NB4 (cell line): ENCODE measurements at regions not wholly inside any gene's neighbourhood (a gene's known extent, or its start where the extent isn't known, plus 50 kb on each side); places are given as distances from the start of the nearest gene placed in this dataset.

Experiments used
- DNase-seq: peaks from one replicate; pipeline ENCODE4 v3.0.0; 2010; ENCODE audit warnings: low read depth
- H3K4me3 ChIP-seq: one replicate; pipeline ENCODE4 v1.5.1; 2011; ENCODE audit warnings: mild to moderate bottlenecking, low read depth, low read length, moderate library complexity
- MYC ChIP-seq: IDR thresholded peaks from 2 replicates; pipeline ENCODE4 v1.6.1; 2011; ENCODE audit warnings: low read depth, low read length
- POLR2A ChIP-seq: IDR thresholded peaks from 2 replicates; pipeline ENCODE4 v1.6.1; 2011; ENCODE audit warnings: mild to moderate bottlenecking; ENCODE audit not compliant: insufficient read length; ENCODE audit errors: extremely low read depth
- TF ChIP-seq, protein P1 (sequence below): IDR thresholded peaks from 2 replicates; pipeline ENCODE4 v1.6.1; 2011; ENCODE audit warnings: low read depth, low read length
- TF ChIP-seq, protein P2 (sequence below): IDR thresholded peaks from one replicate; pipeline ENCODE4 v1.5.1; 2012; ENCODE audit warnings: low read depth, low read length

DNA sequence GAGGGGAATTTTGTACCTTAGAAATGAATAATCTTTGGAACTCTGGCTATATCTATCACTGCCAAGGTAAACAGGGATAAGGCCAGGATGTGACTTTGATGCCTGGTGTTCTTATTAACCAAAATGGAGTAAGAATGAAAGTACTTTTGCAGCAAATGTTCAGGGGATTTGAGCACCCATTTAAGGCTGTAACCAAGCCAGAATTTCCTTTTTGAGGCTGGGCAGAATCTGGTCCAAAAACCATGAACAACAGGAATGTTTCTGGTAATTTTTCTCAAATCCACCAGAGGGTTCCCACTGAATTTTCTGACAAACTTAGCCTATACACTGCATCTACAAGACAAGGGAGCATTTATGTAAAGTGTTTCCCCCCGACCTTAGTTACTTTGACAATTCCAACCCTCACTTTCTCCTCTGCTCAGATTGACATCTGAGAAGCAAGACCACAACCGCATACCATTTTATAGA is 120.6 kb downstream of the BAMBI start:
- DNase-seq, result no peak
- TF ChIP-seq POLR2A (no peak), MYC (no peak)
- TF ChIP-seq, protein P1, sequence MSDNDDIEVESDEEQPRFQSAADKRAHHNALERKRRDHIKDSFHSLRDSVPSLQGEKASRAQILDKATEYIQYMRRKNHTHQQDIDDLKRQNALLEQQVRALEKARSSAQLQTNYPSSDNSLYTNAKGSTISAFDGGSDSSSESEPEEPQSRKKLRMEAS, result no peak
- TF ChIP-seq, protein P2, sequence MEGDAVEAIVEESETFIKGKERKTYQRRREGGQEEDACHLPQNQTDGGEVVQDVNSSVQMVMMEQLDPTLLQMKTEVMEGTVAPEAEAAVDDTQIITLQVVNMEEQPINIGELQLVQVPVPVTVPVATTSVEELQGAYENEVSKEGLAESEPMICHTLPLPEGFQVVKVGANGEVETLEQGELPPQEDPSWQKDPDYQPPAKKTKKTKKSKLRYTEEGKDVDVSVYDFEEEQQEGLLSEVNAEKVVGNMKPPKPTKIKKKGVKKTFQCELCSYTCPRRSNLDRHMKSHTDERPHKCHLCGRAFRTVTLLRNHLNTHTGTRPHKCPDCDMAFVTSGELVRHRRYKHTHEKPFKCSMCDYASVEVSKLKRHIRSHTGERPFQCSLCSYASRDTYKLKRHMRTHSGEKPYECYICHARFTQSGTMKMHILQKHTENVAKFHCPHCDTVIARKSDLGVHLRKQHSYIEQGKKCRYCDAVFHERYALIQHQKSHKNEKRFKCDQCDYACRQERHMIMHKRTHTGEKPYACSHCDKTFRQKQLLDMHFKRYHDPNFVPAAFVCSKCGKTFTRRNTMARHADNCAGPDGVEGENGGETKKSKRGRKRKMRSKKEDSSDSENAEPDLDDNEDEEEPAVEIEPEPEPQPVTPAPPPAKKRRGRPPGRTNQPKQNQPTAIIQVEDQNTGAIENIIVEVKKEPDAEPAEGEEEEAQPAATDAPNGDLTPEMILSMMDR, result no peak
- no peak overlapping the region for H3K4me3 ChIP-seq

DNA sequence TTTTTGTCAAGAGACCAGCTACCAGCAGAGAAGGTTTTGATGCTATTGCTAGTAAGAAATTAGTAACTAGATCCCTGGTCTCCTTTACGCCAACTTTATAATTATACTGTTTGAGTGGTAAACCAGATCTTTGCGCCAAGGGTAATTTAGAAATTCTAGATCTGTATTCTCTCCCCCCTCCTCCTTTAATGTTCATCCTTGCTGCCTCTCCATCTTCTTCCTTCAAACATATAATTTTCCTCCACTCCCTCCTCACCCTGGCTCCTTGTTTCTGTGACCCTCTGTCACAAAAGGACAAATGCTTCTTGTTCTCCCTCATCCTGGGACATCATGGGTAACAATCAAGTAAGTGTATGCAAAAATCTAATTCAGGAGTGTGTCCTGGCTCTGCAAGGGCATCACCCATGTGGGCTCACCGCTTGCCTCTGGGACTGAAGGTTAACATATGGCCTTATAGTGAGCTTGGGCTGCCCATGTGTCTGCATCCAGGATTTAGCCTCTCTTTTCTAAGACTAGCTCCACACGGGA is 121.2 kb downstream of the BAMBI start:
- H3K4me3 ChIP-seq, result no peak overlapping the region
- no peak for DNase-seq
- TF ChIP-seq MYC (no peak), POLR2A (no peak)
- TF ChIP-seq, protein P2, result no peak
- TF ChIP-seq, protein P1, result no peak

DNA sequence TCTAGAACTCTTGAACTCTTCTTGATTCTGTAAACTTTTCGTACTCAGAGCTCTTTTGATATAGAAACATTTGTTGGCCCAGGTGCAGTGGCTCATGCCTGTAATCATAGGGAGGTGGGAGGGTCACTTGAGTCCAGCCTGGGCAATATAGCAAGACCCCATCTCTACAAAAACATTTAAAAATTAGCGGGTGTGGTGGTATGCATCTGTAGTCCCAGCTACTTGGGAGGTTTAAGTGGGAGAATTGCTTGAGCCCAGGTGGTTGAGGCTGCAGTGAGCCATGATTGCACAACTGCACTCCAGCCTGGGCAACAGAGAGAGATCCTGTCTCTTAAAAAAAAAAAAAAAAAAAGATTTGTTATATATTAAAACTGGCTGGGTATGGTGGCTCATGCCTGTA is 121.6 kb downstream of the BAMBI start:
- no peak for DNase-seq
- no peak overlapping the region for H3K4me3 ChIP-seq
- TF ChIP-seq MYC, result no peak
- TF ChIP-seq, protein P2, result no peak
- TF ChIP-seq, protein P1, result no peak

DNA sequence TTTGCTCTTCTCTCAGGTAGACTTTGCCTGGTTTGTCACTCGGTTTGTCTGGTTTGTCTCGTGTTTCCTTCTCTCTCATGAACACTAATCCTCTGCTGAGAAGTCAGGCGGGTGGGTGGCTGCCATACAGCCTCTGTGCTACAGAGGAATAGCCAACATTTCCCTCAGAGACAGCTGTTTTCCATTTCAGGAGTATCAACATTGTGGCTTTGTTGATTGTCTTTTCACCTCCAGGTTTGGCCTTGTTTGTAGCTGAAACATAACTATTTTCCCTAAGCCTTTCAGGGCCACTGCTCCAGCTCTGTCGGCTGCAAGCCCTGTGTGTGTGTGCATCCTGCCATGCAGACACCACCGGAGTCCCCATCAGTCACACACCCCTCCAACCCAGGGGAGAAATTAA is 122.8 kb downstream of the BAMBI start:
- DNase-seq, result no peak
- TF ChIP-seq, protein P2, result no peak
- TF ChIP-seq POLR2A, result no peak
- TF ChIP-seq, protein P1, result no peak
- no peak for TF ChIP-seq MYC

DNA sequence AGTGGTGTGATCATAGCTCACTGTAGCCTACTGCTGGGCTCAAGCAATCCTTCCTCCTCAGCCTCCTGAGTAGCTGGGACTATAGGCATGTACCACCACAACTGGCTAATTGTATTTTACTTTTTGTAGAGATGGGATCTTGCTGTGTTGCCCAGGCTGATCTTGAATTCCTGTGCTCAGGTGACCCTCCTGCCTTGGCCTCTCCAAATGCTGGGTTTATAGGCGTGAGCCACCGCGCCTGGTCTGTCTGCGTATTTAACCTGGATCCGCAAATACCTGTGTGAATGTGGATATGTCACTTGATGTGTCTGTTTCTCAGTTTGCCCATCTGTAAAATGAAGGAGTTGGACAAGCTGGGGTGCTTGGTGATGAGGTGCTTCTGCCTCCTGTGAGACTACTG is 123.9 kb downstream of the BAMBI start:
- TF ChIP-seq, protein P2, result no peak
- TF ChIP-seq POLR2A (no peak), MYC (no peak)
- TF ChIP-seq, protein P1, result no peak
- H3K4me3 ChIP-seq, result no peak overlapping the region
- DNase-seq, result no peak

More for the DNA sequence above, 122.8 kb downstream of the BAMBI start:
- no peak overlapping the region for H3K4me3 ChIP-seq

DNA sequence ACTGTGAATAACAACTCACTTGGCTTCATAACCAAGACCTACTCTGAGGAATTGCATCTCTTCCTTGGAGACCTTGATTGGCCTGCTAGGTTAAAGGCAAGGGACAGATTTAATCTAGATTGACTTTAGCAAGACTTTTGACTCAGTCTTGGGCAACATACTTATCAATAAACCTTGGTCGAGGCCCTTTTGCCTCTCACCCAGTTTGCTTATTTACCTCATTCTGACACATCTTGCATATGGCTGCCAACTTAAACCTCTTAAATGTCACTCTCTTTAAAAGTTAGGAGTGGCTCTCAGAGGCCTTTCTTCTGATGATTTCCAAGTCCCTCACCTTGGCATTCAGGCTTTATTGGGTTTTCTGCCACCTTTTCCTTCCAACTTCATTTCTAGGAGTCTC is 124.5 kb downstream of the BAMBI start:
- no peak for TF ChIP-seq MYC
- DNase-seq, result no peak

More for the DNA sequence above, 124.5 kb downstream of the BAMBI start:
- H3K4me3 ChIP-seq, result no peak overlapping the region
